ENCODE measurements at regions not wholly inside any gene's neighbourhood (a gene's known extent, or its start where the extent isn't known, plus 50 kb on each side); places are given as distances from the start of the nearest gene placed in this dataset.

GRCh38 chr22:49327411-49328117, 500.1 kb downstream of the BRD1 start:
- no peak for TF ChIP-seq CTCF (IDR thresholded peaks at IDR 0.05)
- no peak for TF ChIP-seq EZH2 (IDR thresholded peaks at IDR 0.05; ENCODE audit: borderline replicate concordance, insufficient read depth, low read depth, low read length, poor library complexity, severe bottlenecking)
- H3K27me3 ChIP-seq (replicated peaks in 1 of 4; ENCODE audit: control extremely low read depth in 1 of 4, control insufficient read depth in 3 of 4, insufficient read depth in 4 of 4, low read length in 3 of 4) = peaks cover 0 to 11% (median 0%) of the 10 kb centered on the region in 4 experiments
- ATAC-seq (ENCODE audit: low read depth) (no peak), DNase-seq (no peak)
- no peaks in the 10 kb centered on the region for H3K36me3 ChIP-seq (replicated peaks in 1 of 2; ENCODE audit: control extremely low read depth in 1 of 2, control insufficient read depth in 1 of 2, extremely low read depth in 1 of 2, insufficient read depth in 2 of 2, low read length in 1 of 2)
- intact Hi-C loops (cut with micrococcal nuclease) = no loop called here
- H3K4me3 Mint-ChIP-seq = no peak overlapping the region
- peaks cover 6% of the 10 kb centered on the region for H3K27me3 Mint-ChIP-seq
- ChIA-PET POLR2A (no interaction called here), CTCF (no interaction called here)
- H2AFZ ChIP-seq (ENCODE audit: insufficient read depth, low read depth, low read length, poor library complexity, severe bottlenecking) = no peak overlapping the region
- H3K9ac ChIP-seq (ENCODE audit: low read length) = no peak overlapping the region
- no peaks in the 10 kb centered on the region for H3K4me1 Mint-ChIP-seq
- peaks cover 0 to 28% (median 0%) of the 10 kb centered on the region in 3 donors for H3K9me3 ChIP-seq (ENCODE audit: control extremely low read depth in 1 of 3, control insufficient read depth in 2 of 3, insufficient read depth in 1 of 3, low read length in 2 of 3)
- H3K79me2 ChIP-seq (ENCODE audit: control insufficient read depth, insufficient read depth, low read length) = no peaks in the 10 kb centered on the region
- H3K4me1 ChIP-seq (ENCODE audit: control insufficient read depth in 2 of 2, insufficient read depth in 2 of 2, low read length in 2 of 2) = no peaks in the 10 kb centered on the region
- no peak overlapping the region for H3K4me3 ChIP-seq (ENCODE audit: control extremely low read depth in 1 of 5, extremely low read depth in 1 of 5, insufficient read depth in 1 of 5, low read depth in 2 of 5, low read length in 4 of 5)
- WGBS (ENCODE audit: insufficient coverage) = 91% methylated on average over 8 of the region's 9 CpGs
- H3K9me3 Mint-ChIP-seq (ENCODE audit: insufficient read depth) = no peaks in the 10 kb centered on the region
- no peaks in the 10 kb centered on the region for H4K20me1 ChIP-seq (ENCODE audit: control insufficient read depth, insufficient read depth, low read length, poor library complexity, severe bottlenecking)
- H3K27ac Mint-ChIP-seq = no peak overlapping the region
- no peak overlapping the region for H3K27ac ChIP-seq (ENCODE audit: low read length in 2 of 2)
- H3K4me2 ChIP-seq (replicated peaks; ENCODE audit: low read depth, low read length, poor library complexity, severe bottlenecking) = no peak overlapping the region

- Histone ChIP-seq H3K9ac (ENCODE audit: low read length) (no peak overlapping the region), H2AFZ (ENCODE audit: insufficient read depth, low read depth, low read length, poor library complexity, severe bottlenecking) (no peak overlapping the region), H3K36me3 (replicated peaks in 1 of 2; ENCODE audit: control extremely low read depth in 1 of 2, control insufficient read depth in 1 of 2, extremely low read depth in 1 of 2, insufficient read depth in 2 of 2, low read length in 1 of 2) (no peaks in the 10 kb centered on the region), H3K27ac (ENCODE audit: low read length in 2 of 2) (no peak overlapping the region), H3K79me2 (ENCODE audit: control insufficient read depth, insufficient read depth, low read length) (no peaks in the 10 kb centered on the region), H3K4me3 (ENCODE audit: control extremely low read depth in 1 of 5, extremely low read depth in 1 of 5, insufficient read depth in 1 of 5, low read depth in 2 of 5, low read length in 4 of 5) (no peak overlapping the region), H4K20me1 (ENCODE audit: control insufficient read depth, insufficient read depth, low read length, poor library complexity, severe bottlenecking) (no peaks in the 10 kb centered on the region), H3K4me2 (replicated peaks; ENCODE audit: low read depth, low read length, poor library complexity, severe bottlenecking) (no peak overlapping the region), H3K4me1 (ENCODE audit: control insufficient read depth in 2 of 2, insufficient read depth in 2 of 2, low read length in 2 of 2) (no peaks in the 10 kb centered on the region), H3K9me3 (ENCODE audit: control extremely low read depth in 1 of 3, control insufficient read depth in 2 of 3, insufficient read depth in 1 of 3, low read length in 2 of 3) (peaks cover 0 to 28% (median 0%) of the 10 kb centered on the region in 3 donors), H3K27me3 (replicated peaks in 1 of 4; ENCODE audit: control extremely low read depth in 1 of 4, control insufficient read depth in 3 of 4, insufficient read depth in 4 of 4, low read length in 3 of 4) (peaks cover 0 to 11% (median 1%) of the 10 kb centered on the region in 4 experiments)
- CTCF ChIA-PET = interaction anchor here (1.1 kb wide), 1 partner anchor 21 kb away, joined by 3 read pairs; no protein-coding TSS in a partner anchor
- no peak for TF ChIP-seq EZH2 (IDR thresholded peaks at IDR 0.05; ENCODE audit: borderline replicate concordance, insufficient read depth, low read depth, low read length, poor library complexity, severe bottlenecking)
- H3K9me3 Mint-ChIP-seq (ENCODE audit: insufficient read depth) = no peaks in the 10 kb centered on the region
- POLR2A ChIA-PET = no interaction called here
- ATAC-seq (ENCODE audit: low read depth) (no peak), DNase-seq (no peak)
- no peaks in the 10 kb centered on the region for H3K4me1 Mint-ChIP-seq
- H3K27me3 Mint-ChIP-seq = peaks cover 12% of the 10 kb centered on the region
- H3K27ac Mint-ChIP-seq = no peak overlapping the region
- no peak overlapping the region for H3K4me3 Mint-ChIP-seq
- 60% methylated on average over 1 of the region's 5 CpGs for WGBS (ENCODE audit: insufficient coverage)
- intact Hi-C loops (cut with micrococcal nuclease) = no loop called here
Observed at GRCh38 chr22:49326558-49326957, 501.1 kb downstream of the BRD1 start.
